ENCODE measurements at regions not wholly inside any gene's neighbourhood (a gene's known extent, or its start where the extent isn't known, plus 50 kb on each side); places are given as distances from the start of the nearest gene placed in this dataset.

GRCh38 chr12:75892731-75893408 lies 138.7 kb downstream of the PHLDA1 start:
- H3K4me1 ChIP-seq (replicated peaks in 1 of 2; ENCODE audit: control insufficient read depth in 2 of 2, insufficient read depth in 2 of 2, low read length in 2 of 2), result peaks cover 0 to 22% of the 10 kb centered on the region in 2 experiments; a peak in 4 of 5 replicates
- no peaks in the 10 kb centered on the region; a peak in 1 of 5 replicates for H3K27me3 ChIP-seq (ENCODE audit: control insufficient read depth in 2 of 2, insufficient read depth in 2 of 2, low read length in 2 of 2)
- POLR2A ChIA-PET, result interaction anchor here (0.6 kb wide), 1 partner anchor 712 kb away, joined by 3 read pairs; no protein-coding TSS in a partner anchor
- no peaks in the 10 kb centered on the region for H3K79me2 ChIP-seq (ENCODE audit: control insufficient read depth, insufficient read depth, low read length)
- no peak overlapping the region for H2AFZ ChIP-seq (ENCODE audit: low read depth, low read length)
- peak; percentile 68 to 94 (median 80) for DNase-seq (ENCODE audit: extremely low read depth in 1 of 4, low spot score in 3 of 4)
- H3K36me3 ChIP-seq (ENCODE audit: control insufficient read depth, insufficient read depth, low read length), result no peaks in the 10 kb centered on the region
- H3K4me3 ChIP-seq, result no peak overlapping the region
- peak; percentile 98 for ATAC-seq
- peak; percentile 98 for FAIRE-seq
- H3K9ac ChIP-seq (ENCODE audit: insufficient read depth in 1 of 2, low read depth in 2 of 2, low read length in 2 of 2), result no peak overlapping the region
- in situ Hi-C loops (cut with MboI) (no loop called here), intact Hi-C loops (cut with micrococcal nuclease) (loop anchor here (1.0 to 10.0 kb wide), 4 partner anchors 41 to 188 kb away; partner anchors contain the start of gene PHLDA1)
- no peaks in the 10 kb centered on the region for H3K9me3 ChIP-seq (replicated peaks; ENCODE audit: control insufficient read depth, insufficient read depth, low read depth, low read length)
- H4K20me1 ChIP-seq (replicated peaks; ENCODE audit: control insufficient read depth, insufficient read depth, low read length), result no peaks in the 10 kb centered on the region; the same call in 1 of the 2 replicates
- no peak overlapping the region; the same call in 2 of the 3 replicates for H3K27ac ChIP-seq (ENCODE audit: extremely low read depth, low read depth, low read length)
- CTCF ChIA-PET (ENCODE audit: low intra/inter-chr PET ratio), result no interaction called here
- H3K4me2 ChIP-seq (ENCODE audit: insufficient read depth, low read length), result 0 out of 2 replicates have a peak overlapping the region, but pooled peaks have one; percentile 41
- H3K9me1 ChIP-seq (ENCODE audit: control insufficient read depth, insufficient read depth, low read length), result no peaks in the 10 kb centered on the region
- BruUV-seq (replicated peaks), result no TSS peak
- 0% methylated on average over 4 of the region's 5 CpGs for WGBS (ENCODE audit: insufficient coverage, low coverage, missing lambda C conversion rate)
- TF ChIP-seq POLR2AphosphoS2 (IDR thresholded peaks at IDR 0.05; ENCODE audit: low read length), result no peak
- TF ChIP-seq ZNF408 (CRISPR knock-in tag; IDR thresholded peaks at IDR 0.05; ENCODE audit: low read depth), result no peak
- no peak for TF ChIP-seq HMG20B (CRISPR knock-in tag; IDR thresholded peaks at IDR 0.05)
- TF ChIP-seq NCOA6 (IDR thresholded peaks at IDR 0.05), result no peak
- TF ChIP-seq, protein P1, sequence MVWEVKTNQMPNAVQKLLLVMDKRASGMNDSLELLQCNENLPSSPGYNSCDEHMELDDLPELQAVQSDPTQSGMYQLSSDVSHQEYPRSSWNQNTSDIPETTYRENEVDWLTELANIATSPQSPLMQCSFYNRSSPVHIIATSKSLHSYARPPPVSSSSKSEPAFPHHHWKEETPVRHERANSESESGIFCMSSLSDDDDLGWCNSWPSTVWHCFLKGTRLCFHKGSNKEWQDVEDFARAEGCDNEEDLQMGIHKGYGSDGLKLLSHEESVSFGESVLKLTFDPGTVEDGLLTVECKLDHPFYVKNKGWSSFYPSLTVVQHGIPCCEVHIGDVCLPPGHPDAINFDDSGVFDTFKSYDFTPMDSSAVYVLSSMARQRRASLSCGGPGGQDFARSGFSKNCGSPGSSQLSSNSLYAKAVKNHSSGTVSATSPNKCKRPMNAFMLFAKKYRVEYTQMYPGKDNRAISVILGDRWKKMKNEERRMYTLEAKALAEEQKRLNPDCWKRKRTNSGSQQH (CRISPR knock-in tag; IDR thresholded peaks at IDR 0.05), result peak; percentile 75; the same call in 1 of the 2 replicates
- 0 out of 2 replicates have a peak, but pooled peaks have one; percentile 36 for TF ChIP-seq ZNF431 (CRISPR knock-in tag; IDR thresholded peaks at IDR 0.05)
- TF ChIP-seq ZNF41 (CRISPR knock-in tag; conservative IDR thresholded peaks at IDR 0.05), result peak; percentile 43; the same call in 1 of the 2 replicates
- peak; percentile 25; the same call in 1 of the 2 replicates for TF ChIP-seq NFE2 (IDR thresholded peaks at IDR 0.05; ENCODE audit: low read depth)
- TF ChIP-seq TRIM25 (IDR thresholded peaks at IDR 0.05; ENCODE audit: borderline replicate concordance), result no peak
- TF ChIP-seq NFATC3 (IDR thresholded peaks at IDR 0.05), result peak; percentile 79; the same call in 1 of the 2 replicates
- TF ChIP-seq MECOM (CRISPR knock-in tag; IDR thresholded peaks at IDR 0.05), result peak; percentile 80
- TF ChIP-seq ZNF696 (CRISPR knock-in tag; conservative IDR thresholded peaks at IDR 0.05), result no peak
- TF ChIP-seq STAG1 (CRISPR knock-in tag; IDR thresholded peaks at IDR 0.05; ENCODE audit: borderline replicate concordance), result no peak
- no peak for TF ChIP-seq ZNF133 (CRISPR knock-in tag; IDR thresholded peaks at IDR 0.05)
- no peak for TF ChIP-seq NCOA4 (IDR thresholded peaks at IDR 0.05; ENCODE audit: partially characterized antibody)
- TF ChIP-seq SMARCA5 (IDR thresholded peaks at IDR 0.05), result no peak
- TF ChIP-seq SAP30 (IDR thresholded peaks at IDR 0.05; ENCODE audit: borderline replicate concordance, insufficient read depth, low read depth, low read length, poor library complexity, severe bottlenecking), result no peak
- TF ChIP-seq TAL1 (IDR thresholded peaks at IDR 0.05), result peak; percentile 99
- no peak for TF ChIP-seq NFXL1 (CRISPR knock-in tag; IDR thresholded peaks at IDR 0.05)
